Left ventricle myocardium inferior (tissue), 1 donor: ENCODE measurements at regions not wholly inside any gene's neighbourhood (a gene's known extent, or its start where the extent isn't known, plus 50 kb on each side); places are given as distances from the start of the nearest gene placed in this dataset.

Experiments used
- DNase-seq: peaks from one replicate; pipeline ENCODE4 v3.0.0-alpha.2; 2020
- H3K27ac ChIP-seq: fragments of 200-600 bp; replicated peaks from 2 replicates; pipeline ENCODE4 v1.8.0; 2021
- H3K27me3 ChIP-seq: fragments of 200-600 bp; 2 replicates; pipeline ENCODE4 v1.8.0; 2021; ENCODE audit warnings: low read depth
- H3K36me3 ChIP-seq: fragments of 200-600 bp; 2 replicates; pipeline ENCODE4 v1.8.0; 2021
- H3K4me1 ChIP-seq: fragments of 200-600 bp; 2 replicates; pipeline ENCODE4 v1.8.0; 2021
- H3K4me3 ChIP-seq: fragments of 200-600 bp; 2 replicates; pipeline ENCODE4 v1.8.0; 2021; ENCODE audit warnings: mild to moderate bottlenecking, moderate library complexity
- H3K9me3 ChIP-seq: fragments of 200-600 bp; replicated peaks from 2 replicates; pipeline ENCODE4 v1.8.0; 2021
- CTCF ChIP-seq: fragments of 200-600 bp; IDR thresholded peaks from 2 replicates; pipeline ENCODE4 v1.8.0; 2021; ENCODE audit warnings: antibody characterized with exemption, mild to moderate bottlenecking, borderline replicate concordance
- intact Hi-C: fragments of 100-400 bp; cut with micrococcal nuclease; formaldehyde crosslinking; loops from one replicate; pipeline ENCODE4 v1.11.0; 2022
- donor health status: DM: no; HTN: yes; CAD: no; lungs with severe emphysema.

GRCh38 chr18:38368246-38368645, 802.6 kb upstream of the CELF4 start:
- no peak for TF ChIP-seq CTCF
- no peak overlapping the region for H3K4me3 ChIP-seq
- no peak for DNase-seq
- H3K27ac ChIP-seq = no peak overlapping the region
- H3K36me3 ChIP-seq = no peaks in the 10 kb centered on the region
- intact Hi-C loops = no loop called here
- peaks cover 4% of the 10 kb centered on the region for H3K9me3 ChIP-seq
- H3K27me3 ChIP-seq = no peaks in the 10 kb centered on the region
- no peaks in the 10 kb centered on the region for H3K4me1 ChIP-seq

GRCh38 chr18:38367473-38367872, 801.9 kb upstream of the CELF4 start:
- peaks cover 4% of the 10 kb centered on the region for H3K9me3 ChIP-seq
- no peaks in the 10 kb centered on the region for H3K36me3 ChIP-seq
- intact Hi-C loops = no loop called here
- no peak overlapping the region for H3K27ac ChIP-seq
- no peak for DNase-seq
- H3K4me1 ChIP-seq = no peaks in the 10 kb centered on the region
- TF ChIP-seq CTCF = no peak
- no peak overlapping the region for H3K4me3 ChIP-seq
- H3K27me3 ChIP-seq = no peaks in the 10 kb centered on the region

- no peak for DNase-seq
- intact Hi-C loops = no loop called here
- Histone ChIP-seq H3K27me3 (no peaks in the 10 kb centered on the region), H3K36me3 (no peaks in the 10 kb centered on the region), H3K4me1 (no peaks in the 10 kb centered on the region), H3K27ac (no peak overlapping the region), H3K4me3 (no peak overlapping the region), H3K9me3 (peaks cover 4% of the 10 kb centered on the region)
- no peak for TF ChIP-seq CTCF
Measured at GRCh38 chr18:38362286-38362792, 796.7 kb upstream of the CELF4 start.

GRCh38 chr18:38358805-38359657, 793.4 kb upstream of the CELF4 start:
- Histone ChIP-seq H3K36me3 (no peaks in the 10 kb centered on the region), H3K4me1 (no peaks in the 10 kb centered on the region), H3K27ac (no peak overlapping the region), H3K4me3 (no peak overlapping the region), H3K9me3 (peaks cover 5% of the 10 kb centered on the region), H3K27me3 (no peaks in the 10 kb centered on the region)
- intact Hi-C loops = no loop called here
- no peak for DNase-seq
- no peak for TF ChIP-seq CTCF

GRCh38 chr18:38353149-38353548, 787.6 kb upstream of the CELF4 start:
- Histone ChIP-seq H3K36me3 (no peaks in the 10 kb centered on the region), H3K27me3 (no peaks in the 10 kb centered on the region), H3K4me1 (no peaks in the 10 kb centered on the region), H3K9me3 (peaks cover 5% of the 10 kb centered on the region), H3K4me3 (no peak overlapping the region), H3K27ac (no peak overlapping the region)
- DNase-seq = no peak
- TF ChIP-seq CTCF = no peak
- intact Hi-C loops = no loop called here
